ENCODE measurements at regions not wholly inside any gene's neighbourhood (a gene's known extent, or its start where the extent isn't known, plus 50 kb on each side); places are given as distances from the start of the nearest gene placed in this dataset.

GRCh38 chr10:65312876-65313275, 1613.0 kb upstream of the LRRTM3 start:
- no peaks in the 10 kb centered on the region for H3K36me3 Mint-ChIP-seq
- ATAC-seq = no peak
- DNase-seq (ENCODE audit: low spot score in 2 of 2) = no peak
- H3K27ac Mint-ChIP-seq = no peak overlapping the region
- H3K9me3 Mint-ChIP-seq = peaks cover 5% of the 10 kb centered on the region in 2 donors

DNA sequence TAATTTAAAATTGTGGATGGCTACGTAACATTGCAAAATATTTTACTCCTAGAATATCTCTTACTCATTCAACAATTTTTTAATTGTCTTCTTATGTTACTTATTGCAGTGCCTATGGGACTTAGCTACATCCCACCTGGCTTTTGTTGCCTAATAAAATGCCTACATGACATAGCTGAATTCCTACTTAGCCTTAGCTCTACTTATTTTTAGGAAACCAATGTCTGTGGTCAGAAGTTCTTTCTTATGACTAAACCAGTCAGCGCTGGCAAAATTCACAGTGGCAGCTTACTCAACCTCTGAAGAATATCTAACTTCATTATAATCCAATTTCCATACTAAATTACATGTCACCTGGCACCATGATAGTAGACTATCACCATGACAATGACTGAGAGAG, 1612.4 kb upstream of the LRRTM3 start:
- Mint-ChIP-seq H3K36me3 (no peaks in the 10 kb centered on the region), H3K9me3 (peaks cover 4 to 5% of the 10 kb centered on the region in 2 donors), H3K27ac (no peak overlapping the region)
- DNase-seq (ENCODE audit: low spot score in 2 of 2) (no peak), ATAC-seq (no peak)

DNA sequence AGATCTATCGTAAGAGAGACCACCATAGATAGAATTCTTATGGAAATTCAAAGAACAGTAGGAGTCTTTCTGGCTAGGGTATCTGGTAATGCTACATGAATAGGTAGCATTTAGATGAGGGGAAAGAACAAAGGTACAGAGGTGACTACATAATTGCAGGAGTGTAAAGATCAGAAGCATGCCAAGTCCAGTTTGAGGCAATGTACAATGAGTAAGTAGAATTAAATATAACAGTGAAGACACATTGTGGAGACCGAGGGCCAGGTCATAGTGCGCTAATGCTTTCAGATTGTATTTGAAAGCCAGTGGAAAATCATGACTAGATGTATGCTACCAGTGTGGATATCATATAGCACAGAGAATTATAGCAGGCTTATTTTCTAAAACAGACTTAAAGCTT, 1611.6 kb upstream of the LRRTM3 start:
- Mint-ChIP-seq H3K9me3 (peaks cover 4 to 6% of the 10 kb centered on the region in 2 donors), H3K36me3 (no peaks in the 10 kb centered on the region), H3K27ac (no peak overlapping the region)
- no peak for ATAC-seq
- DNase-seq (ENCODE audit: low spot score in 2 of 2) = no peak

DNA sequence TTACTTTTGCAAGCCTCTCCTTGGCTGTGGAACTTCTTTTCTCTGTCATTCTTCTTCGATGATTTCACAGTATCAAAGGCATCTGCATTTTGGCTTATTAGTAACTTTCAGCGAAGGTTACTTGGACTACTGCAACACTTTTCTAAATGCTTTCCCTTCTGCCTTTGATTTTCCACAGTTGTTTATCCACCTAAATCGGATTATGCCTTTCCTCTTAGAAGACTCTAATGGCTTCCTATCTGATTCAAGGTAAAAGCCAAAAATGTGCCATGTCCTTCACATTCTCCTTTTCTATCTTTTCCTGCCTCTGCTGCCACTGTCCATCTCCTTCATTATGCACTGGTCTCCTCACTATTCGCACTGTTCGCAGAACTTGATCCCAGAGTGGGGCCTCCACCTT, 1606.3 kb upstream of the LRRTM3 start:
- no peaks in the 10 kb centered on the region for H3K36me3 Mint-ChIP-seq
- no peak for DNase-seq (ENCODE audit: low spot score in 2 of 2)
- no peak overlapping the region for H3K27ac Mint-ChIP-seq
- ATAC-seq = no peak
- peaks cover 5 to 21% of the 10 kb centered on the region in 2 donors for H3K9me3 Mint-ChIP-seq

- Mint-ChIP-seq H3K36me3 (no peaks in the 10 kb centered on the region), H3K27ac (no peak overlapping the region), H3K9me3 (peaks cover 5 to 21% of the 10 kb centered on the region in 2 donors)
- ATAC-seq (no peak), DNase-seq (ENCODE audit: low spot score in 2 of 2) (no peak)
Measured at GRCh38 chr10:65320236-65321026, 1605.4 kb upstream of the LRRTM3 start.

- no peak for ATAC-seq
- no peaks in the 10 kb centered on the region for H3K36me3 Mint-ChIP-seq
- H3K27ac Mint-ChIP-seq = no peak overlapping the region
- H3K9me3 Mint-ChIP-seq = peaks cover 10 to 21% of the 10 kb centered on the region in 2 donors
- no peak for DNase-seq (ENCODE audit: low spot score in 2 of 2)
Measured at GRCh38 chr10:65323802-65324201, 1602.0 kb upstream of the LRRTM3 start.

DNA sequence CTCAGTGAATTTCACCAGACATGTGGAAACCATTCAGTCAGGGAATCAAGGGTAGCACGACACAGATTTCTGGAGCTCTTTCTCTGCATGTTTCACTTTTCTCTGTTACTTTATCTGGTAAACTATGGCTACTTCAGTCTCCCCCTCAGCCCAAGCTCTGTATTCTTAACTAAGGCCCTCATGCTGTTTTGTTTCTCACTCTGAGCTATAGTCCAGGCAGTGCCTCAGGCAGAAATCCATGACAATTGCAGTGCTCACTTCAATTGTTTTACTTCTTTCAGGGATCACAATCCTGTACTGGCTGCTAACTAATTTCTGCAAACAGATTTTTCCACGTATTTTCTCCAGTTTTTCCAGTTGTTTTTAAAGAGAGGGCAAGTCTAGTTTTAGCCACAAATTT, 1599.9 kb upstream of the LRRTM3 start:
- Mint-ChIP-seq H3K36me3 (no peaks in the 10 kb centered on the region), H3K27ac (no peak overlapping the region), H3K9me3 (peaks cover 5 to 18% of the 10 kb centered on the region in 2 donors)
- ATAC-seq (no peak), DNase-seq (ENCODE audit: low spot score in 2 of 2) (no peak)

- no peak overlapping the region for H3K27ac Mint-ChIP-seq
- no peaks in the 10 kb centered on the region for H3K36me3 Mint-ChIP-seq
- H3K9me3 Mint-ChIP-seq = peaks cover 5 to 16% of the 10 kb centered on the region in 2 donors
- ATAC-seq (no peak), DNase-seq (ENCODE audit: low spot score in 2 of 2) (no peak)
Measured at GRCh38 chr10:65328486-65328885, 1597.3 kb upstream of the LRRTM3 start.

DNA sequence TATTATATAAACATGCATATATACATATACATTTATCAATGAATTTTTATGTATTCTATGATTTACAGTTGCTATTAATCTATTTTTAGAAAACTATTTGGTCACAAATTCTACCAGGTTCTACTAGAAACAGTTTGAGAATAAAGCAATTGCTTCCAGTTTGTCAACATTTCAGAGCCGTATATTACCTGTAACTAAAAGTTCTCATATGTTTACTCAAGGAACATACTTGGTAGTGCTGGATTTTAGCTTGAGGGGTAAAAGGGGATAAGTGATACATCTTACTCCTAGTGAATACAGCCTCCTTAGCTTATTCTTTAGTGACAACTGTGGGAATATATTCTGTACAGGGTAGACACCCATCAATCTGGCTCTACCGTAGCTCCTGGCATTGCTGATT, 1590.5 kb upstream of the LRRTM3 start:
- ATAC-seq = no peak
- Mint-ChIP-seq H3K9me3 (peaks cover 0 to 4% of the 10 kb centered on the region in 2 donors), H3K27ac (no peak overlapping the region), H3K36me3 (no peaks in the 10 kb centered on the region)
- no peak for DNase-seq (ENCODE audit: low spot score in 2 of 2)

- ATAC-seq (no peak), DNase-seq (ENCODE audit: low spot score in 2 of 2) (no peak)
- no peak overlapping the region for H3K27ac Mint-ChIP-seq
- H3K9me3 Mint-ChIP-seq = peaks cover 0 to 4% of the 10 kb centered on the region in 2 donors
- H3K36me3 Mint-ChIP-seq = no peaks in the 10 kb centered on the region
Measured at GRCh38 chr10:65340340-65340739, 1585.5 kb upstream of the LRRTM3 start.

DNA sequence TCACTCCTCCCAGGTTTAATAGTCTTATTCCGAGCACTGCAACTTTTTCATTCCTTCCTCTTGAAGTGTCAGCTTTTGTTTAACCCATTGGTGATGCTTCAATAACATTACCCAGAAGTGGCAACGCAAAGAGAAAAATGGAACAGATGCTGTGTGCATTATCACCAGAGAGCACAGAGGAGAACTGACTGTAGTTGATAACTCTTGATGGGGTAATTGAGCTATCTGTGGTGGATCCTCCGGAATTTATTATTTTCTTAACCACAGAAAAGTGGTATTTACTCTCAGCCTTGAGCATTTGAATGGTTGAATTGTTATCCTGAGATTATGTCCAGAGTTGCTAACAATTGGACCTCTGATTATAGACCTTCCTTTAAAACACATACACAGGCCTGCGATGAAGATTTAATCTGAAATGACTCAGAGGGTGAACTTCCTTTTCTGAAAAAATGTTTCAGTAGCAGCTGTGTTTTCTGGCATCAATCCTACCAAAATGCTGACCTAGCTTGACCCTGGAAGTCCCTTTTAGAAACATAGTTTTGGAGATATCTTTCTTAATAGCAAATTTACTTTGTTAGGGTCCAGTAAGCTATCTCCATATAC, 1584.4 kb upstream of the LRRTM3 start:
- Mint-ChIP-seq H3K27ac (no peak overlapping the region), H3K9me3 (peaks cover 0 to 4% of the 10 kb centered on the region in 2 donors), H3K36me3 (no peaks in the 10 kb centered on the region)
- DNase-seq (ENCODE audit: low spot score in 2 of 2) (no peak), ATAC-seq (no peak)

DNA sequence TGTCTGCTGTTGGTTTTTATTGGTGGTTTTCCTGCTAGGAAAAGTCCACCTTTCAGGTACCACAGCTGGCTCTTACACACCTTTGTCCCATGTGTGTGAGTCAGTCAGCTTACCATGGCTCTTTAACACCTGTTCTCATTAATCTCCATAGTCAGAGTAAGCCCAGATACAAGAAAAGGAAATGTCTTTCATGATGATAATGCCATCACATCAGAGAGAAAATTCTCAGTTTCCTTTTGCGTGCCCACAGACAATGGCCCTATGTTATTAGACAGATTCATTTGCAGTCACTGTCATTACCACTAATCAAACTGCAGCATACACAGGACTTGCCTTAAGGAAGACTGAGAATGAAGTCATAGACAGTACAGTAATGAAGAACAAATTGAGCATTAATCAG, 1583.6 kb upstream of the LRRTM3 start:
- no peaks in the 10 kb centered on the region for H3K36me3 Mint-ChIP-seq
- peaks cover 3 to 4% of the 10 kb centered on the region in 2 donors for H3K9me3 Mint-ChIP-seq
- DNase-seq (ENCODE audit: low spot score in 2 of 2) = no peak
- no peak overlapping the region for H3K27ac Mint-ChIP-seq
- ATAC-seq = no peak

- Mint-ChIP-seq H3K36me3 (no peaks in the 10 kb centered on the region), H3K27ac (no peak overlapping the region), H3K9me3 (peaks cover 3 to 4% of the 10 kb centered on the region in 2 donors)
- DNase-seq (ENCODE audit: low spot score in 2 of 2) (no peak), ATAC-seq (no peak)
Measured at GRCh38 chr10:65346466-65346865, 1579.4 kb upstream of the LRRTM3 start.

DNA sequence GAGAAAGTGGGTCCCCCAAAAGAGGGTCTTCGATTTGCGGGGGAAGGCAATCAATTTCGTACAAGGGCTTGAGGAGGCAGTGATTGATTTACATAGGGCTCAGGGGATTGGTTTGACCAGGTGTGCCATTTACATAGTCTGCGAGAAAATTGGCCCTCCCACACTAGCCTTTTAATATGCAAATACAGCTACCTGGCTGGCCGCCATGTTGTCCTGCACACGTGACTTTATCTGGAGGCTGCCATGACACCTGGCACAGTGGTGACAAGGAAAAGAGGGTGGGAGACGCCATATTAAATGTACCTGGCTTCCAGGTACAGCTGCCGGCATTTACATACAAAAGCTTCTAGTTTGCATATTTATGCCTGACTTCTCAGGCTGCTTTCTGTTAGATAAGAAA, 1577.2 kb upstream of the LRRTM3 start:
- DNase-seq (ENCODE audit: low spot score in 2 of 2) (no peak), ATAC-seq (no peak)
- H3K36me3 Mint-ChIP-seq = no peaks in the 10 kb centered on the region
- no peak overlapping the region for H3K27ac Mint-ChIP-seq
- H3K9me3 Mint-ChIP-seq = peaks cover 0 to 3% of the 10 kb centered on the region in 2 donors

- peaks cover 3 to 8% of the 10 kb centered on the region in 2 donors for H3K9me3 Mint-ChIP-seq
- H3K36me3 Mint-ChIP-seq = no peaks in the 10 kb centered on the region
- no peak overlapping the region for H3K27ac Mint-ChIP-seq
- DNase-seq (ENCODE audit: low spot score in 2 of 2) (no peak), ATAC-seq (no peak)
Measured at GRCh38 chr10:65350611-65351010, 1575.2 kb upstream of the LRRTM3 start.

DNA sequence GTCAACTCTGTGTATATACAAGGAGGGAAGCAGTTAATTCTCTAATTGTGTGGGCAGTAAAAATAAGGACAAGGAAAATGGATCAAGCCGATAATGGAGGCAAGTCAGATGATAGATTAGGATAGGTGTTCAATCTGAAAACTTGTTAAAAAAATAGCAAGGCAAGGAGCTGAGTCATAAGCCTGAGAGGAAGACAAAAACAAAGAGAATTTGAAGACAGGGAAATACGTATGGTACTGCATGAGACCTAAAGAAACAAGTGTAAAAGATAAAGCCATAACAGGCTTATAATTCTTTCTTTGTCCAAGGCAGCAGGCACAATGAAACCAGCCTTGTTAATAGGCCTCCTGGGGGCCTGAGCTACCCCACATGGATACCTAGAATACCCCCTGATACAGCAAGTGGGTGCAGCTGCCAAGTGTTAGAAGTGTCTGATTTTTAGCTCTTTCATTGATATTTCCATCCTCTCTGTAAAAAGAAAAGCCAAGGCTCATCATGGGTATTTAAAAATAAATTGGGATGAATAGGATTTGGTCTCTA, 1570.6 kb upstream of the LRRTM3 start:
- Mint-ChIP-seq H3K36me3 (no peaks in the 10 kb centered on the region), H3K9me3 (peaks cover 13 to 17% of the 10 kb centered on the region in 2 donors), H3K27ac (no peak overlapping the region)
- DNase-seq (ENCODE audit: low spot score in 2 of 2) (no peak), ATAC-seq (no peak)

GRCh38 chr10:65358565-65358964, 1567.3 kb upstream of the LRRTM3 start:
- H3K36me3 Mint-ChIP-seq = no peaks in the 10 kb centered on the region
- peaks cover 22 to 28% of the 10 kb centered on the region in 2 donors for H3K9me3 Mint-ChIP-seq
- H3K27ac Mint-ChIP-seq = no peak overlapping the region
- no peak for ATAC-seq
- DNase-seq (ENCODE audit: low spot score in 2 of 2) = no peak

DNA sequence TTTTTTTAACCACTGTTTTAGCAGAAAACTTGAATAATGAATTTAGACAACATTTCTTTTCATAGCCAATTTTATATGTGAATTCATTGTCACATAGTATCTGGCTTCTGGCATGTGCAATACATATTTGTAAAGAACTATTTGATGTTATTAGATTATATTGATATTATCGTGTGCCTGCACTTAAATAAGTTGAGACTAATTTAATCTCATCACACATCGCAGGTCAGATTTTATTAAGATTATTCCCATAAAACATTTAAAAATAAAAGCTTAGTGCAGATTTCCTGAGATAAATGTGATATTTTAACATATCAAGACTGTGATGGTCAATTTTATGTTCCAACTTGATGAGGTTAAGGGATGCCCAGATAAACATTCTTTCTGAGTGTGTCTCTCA, 1565.3 kb upstream of the LRRTM3 start:
- ATAC-seq (no peak), DNase-seq (ENCODE audit: low spot score in 2 of 2) (no peak)
- Mint-ChIP-seq H3K36me3 (no peaks in the 10 kb centered on the region), H3K9me3 (peaks cover 22 to 29% of the 10 kb centered on the region in 2 donors), H3K27ac (no peak overlapping the region)
